ENCODE measurements at regions not wholly inside any gene's neighbourhood (a gene's known extent, or its start where the extent isn't known, plus 50 kb on each side); places are given as distances from the start of the nearest gene placed in this dataset.
A peak's percentile ranks its signal among the peaks of the same experiment; 100 is the strongest.
"Not testable (repeated sequence)": the region's sequence is repeated elsewhere in the genome, so short reads cannot be mapped to it uniquely, and the experiment has no call there.

DNA sequence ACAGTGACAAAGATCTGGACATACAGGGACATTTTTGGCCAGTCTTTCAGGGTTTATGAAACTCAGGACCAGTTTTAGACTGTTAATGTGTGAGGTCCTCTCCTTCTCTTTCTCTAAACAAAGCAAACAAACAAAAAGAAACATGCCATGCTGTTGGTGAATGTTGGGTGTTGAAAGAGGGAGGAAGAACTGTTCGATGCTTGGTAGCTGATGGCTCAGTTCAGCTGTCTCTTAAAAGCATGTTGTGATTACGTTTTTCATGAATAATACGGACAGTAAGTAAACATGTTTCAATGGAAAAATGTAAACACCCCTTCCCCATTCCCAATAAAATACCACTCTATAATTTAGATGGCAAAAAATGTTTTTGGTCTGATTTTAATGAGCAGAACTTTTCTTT is 219.1 kb downstream of the SEC23IP start:
- DNase-seq (ENCODE audit: low spot score), result no peak

- no peak for DNase-seq (ENCODE audit: low spot score)
These were observed 220.3 kb downstream of the SEC23IP start for GRCh38 chr10:120112809-120113208.

DNA sequence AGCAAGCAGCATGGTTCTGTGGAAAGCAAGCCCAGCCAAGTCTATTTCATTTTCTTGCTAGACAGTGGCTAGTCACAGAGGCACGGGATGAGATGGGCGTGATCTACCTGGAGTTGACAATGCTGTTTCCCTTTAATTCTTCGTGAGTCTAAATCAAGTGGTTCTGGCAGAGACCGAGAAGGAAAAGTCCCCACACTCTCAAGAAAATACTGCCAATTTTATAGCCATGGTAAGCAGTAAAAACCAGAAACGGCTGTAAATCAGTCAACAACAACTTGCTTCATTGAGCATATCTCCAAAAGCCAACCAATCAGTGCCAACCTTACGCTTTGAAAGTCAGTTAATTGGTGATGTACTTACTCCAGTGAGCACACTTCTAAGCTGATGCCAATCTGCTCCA is 223.4 kb downstream of the SEC23IP start:
- DNase-seq (ENCODE audit: low spot score), result no peak

- DNase-seq (ENCODE audit: low spot score), result no peak
These were observed 229.2 kb downstream of the SEC23IP start for GRCh38 chr10:120121768-120122167.

GRCh38 chr10:120131183-120131582 is 238.7 kb downstream of the SEC23IP start:
- DNase-seq (ENCODE audit: low spot score), result peak; percentile 13

DNA sequence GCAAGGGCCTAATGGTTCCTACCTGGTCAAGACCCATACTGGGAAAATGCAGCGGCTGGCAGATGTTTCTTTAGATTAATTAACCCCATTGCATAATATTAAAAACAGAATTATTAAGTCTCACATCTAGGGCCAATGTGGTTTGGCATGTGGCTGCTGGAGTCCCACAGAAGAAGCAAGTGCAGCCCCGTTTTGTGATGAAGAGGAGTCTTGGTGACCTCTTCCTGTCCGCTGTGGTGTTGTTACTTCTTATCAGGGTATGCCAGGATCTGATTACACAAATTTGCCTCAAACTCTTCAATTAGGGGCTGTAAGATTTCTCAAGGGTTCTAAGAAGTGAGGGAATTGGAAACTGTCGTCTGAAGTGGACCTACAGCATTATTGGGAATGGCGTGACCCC is 240.3 kb downstream of the SEC23IP start:
- no peak for DNase-seq (ENCODE audit: low spot score)

DNA sequence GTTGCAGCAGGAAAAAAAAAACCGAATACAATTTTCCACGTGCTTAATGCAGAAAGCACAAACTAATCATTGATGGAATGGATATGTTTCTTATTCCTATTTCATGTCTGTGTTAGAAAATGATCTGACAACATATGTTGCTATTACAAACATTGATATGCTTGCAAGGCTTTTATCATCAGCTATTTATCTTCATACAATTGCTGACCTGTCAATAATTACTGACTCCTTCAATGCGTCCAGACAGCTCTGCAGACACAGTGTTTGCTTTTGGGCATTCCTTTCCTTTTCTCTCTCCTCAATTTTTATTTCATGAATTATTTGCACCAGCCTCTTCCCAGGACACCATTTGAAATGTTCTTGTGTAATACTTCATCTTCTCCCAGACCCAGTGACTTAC is 246.2 kb downstream of the SEC23IP start:
- DNase-seq (ENCODE audit: low spot score), result no peak

DNA sequence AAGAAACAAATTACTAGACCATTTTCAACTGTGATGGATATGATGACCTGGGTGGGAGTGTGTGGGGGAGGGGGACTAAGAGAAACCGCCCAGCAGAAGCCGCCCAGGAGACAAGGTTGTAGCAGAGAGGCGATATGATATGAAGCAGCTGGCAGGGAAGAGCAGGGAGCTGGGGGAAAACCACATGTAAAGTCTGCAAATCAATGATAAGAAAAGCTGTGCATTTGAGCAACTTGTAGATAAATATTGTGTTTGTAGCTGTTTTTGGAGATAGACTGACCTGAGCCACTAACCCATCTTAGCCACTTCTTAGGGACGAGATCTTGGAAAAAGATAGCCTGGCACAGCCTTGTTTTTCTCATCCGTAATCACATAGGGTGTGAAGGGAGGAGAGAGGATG is 252.6 kb downstream of the SEC23IP start:
- DNase-seq (ENCODE audit: low spot score), result no peak

GRCh38 chr10:120156614-120157274 is 264.2 kb downstream of the SEC23IP start:
- DNase-seq (ENCODE audit: low spot score), result no peak

GRCh38 chr10:120161111-120161510 is 268.6 kb downstream of the SEC23IP start:
- no peak for DNase-seq (ENCODE audit: low spot score)

- no peak for DNase-seq (ENCODE audit: low spot score)
These were observed 269.9 kb downstream of the SEC23IP start for GRCh38 chr10:120162471-120162870.

DNA sequence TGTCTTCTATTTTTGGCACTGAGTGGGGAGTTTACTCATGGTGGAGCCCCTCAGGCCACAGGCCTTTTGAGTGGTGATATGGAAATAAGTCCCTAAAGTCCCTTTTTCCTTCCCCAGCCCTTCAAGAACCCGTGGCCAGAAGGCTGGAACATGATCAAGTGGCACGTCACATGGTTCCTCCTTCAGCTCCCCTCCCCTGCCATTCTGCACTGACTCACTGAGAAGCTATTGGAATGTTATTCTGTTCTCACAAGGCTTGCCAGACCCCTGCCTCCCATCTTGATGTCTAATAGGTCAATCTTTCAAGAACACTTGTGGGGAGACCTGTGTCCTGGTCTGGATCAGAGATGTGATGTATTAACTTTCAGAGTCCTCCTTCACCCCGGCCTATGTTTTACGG is 279.8 kb downstream of the SEC23IP start:
- no peak for DNase-seq (ENCODE audit: low spot score)

- DNase-seq (ENCODE audit: low spot score), result no peak
These were observed 282.0 kb downstream of the SEC23IP start for GRCh38 chr10:120174491-120174890.

DNA sequence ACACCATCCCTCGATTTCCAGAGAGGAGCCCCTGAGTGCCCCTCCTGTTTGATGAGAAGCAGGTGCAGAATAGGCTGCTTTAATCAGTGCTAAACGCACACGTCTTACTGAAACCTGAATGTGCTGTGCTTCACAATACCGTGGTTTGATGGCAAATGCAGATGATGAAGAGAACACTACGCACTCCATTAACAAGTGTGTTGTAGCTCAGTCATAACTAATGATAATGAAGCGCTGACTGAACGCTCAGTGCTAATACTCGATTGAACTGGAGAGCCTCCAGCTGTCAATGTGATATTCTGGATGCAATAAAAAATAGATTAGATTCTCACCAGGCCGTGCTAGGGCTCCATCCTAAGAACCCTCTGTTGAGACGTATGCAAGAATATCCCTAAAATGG is 279.7 kb upstream of the PLPP4 start:
- DNase-seq (ENCODE audit: low spot score), result no peak

DNA sequence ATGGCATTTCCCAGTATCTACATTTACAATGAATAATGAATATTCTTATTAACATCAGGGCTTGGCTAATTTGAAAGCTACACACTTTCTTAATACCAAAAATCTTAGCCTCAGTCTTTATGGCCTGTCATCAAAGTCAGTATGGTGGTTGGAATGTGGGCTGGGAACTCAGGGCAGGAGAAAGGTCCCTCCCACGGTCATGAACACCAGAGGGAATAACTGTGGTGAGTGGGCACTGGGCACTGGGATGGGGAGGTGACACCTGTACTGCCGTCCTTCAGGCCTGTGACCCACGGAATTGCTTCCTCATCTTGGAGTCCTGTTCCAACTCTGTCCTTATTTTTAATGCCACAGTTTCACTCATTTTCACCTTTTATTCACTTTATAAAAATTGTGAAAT is 276.9 kb upstream of the PLPP4 start:
- DNase-seq (ENCODE audit: low spot score), result no peak

- DNase-seq (ENCODE audit: low spot score), result no peak
These were observed 275.9 kb upstream of the PLPP4 start for GRCh38 chr10:120181154-120181553.

GRCh38 chr10:120182431-120182830 is 274.6 kb upstream of the PLPP4 start:
- DNase-seq (ENCODE audit: low spot score), result no peak

- DNase-seq (ENCODE audit: low spot score), result no peak
These were observed 273.5 kb upstream of the PLPP4 start for GRCh38 chr10:120183546-120183945.

DNA sequence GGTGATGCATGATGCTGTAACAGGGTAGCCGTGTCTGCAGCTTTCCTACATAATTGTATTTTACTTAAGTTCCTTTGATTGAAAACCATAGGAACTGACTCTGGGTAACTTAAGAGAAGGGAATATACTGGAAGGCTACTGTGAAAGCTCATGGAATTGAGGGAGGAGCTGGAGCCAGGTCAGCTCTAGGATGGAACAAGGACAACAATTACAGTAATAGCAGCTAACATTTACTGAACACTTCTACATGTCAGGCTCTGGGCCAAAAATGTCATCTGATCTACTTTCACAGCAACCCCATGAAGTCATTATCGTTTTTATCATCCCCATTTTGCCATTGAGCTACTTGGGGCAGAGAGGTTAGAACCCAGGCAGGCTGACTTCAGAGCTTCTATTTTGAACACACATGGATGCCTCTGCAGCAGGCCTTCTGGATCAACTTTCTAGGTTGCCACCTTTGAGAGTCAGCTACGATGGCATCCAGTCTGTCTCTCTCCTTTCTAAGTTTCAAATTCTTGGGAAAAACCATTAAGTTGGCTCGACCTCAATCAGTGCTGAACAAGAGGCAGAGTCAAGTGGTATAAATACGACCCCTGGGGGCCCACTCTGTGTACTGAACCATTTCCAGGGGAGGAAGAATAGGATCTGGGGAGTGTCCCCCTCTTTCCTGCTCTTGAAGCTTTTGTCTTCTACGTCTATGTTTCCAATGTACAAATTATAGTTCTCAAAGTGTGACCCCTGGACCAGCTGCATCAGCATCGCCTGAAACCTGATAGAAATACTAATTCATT is 272.3 kb upstream of the PLPP4 start:
- no peak for DNase-seq (ENCODE audit: low spot score)

DNA sequence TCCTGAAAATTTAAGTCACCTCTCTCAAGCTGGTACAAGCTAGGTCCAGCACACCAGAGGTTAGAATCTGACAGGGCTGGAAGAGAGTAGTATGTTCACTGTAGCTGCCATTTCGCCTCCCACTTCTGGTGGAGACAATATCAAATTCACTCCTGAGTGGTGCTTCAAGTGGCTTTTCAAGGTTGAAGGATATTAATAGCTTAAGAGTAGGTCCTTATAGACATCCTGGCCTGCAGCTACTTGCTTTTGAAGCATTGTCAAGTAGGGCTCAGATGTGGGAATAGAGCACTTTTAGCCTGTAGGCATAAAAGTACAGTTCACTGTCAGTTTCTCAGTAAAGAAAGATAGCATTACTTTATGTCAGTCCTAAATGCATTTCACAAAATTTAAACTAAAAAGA is 270.5 kb upstream of the PLPP4 start:
- DNase-seq (ENCODE audit: low spot score), result no peak

GRCh38 chr10:120187168-120187567 is 269.9 kb upstream of the PLPP4 start:
- not testable (repeated sequence) for DNase-seq (ENCODE audit: low spot score)

GRCh38 chr10:120188950-120189349 is 268.1 kb upstream of the PLPP4 start:
- no peak for DNase-seq (ENCODE audit: low spot score)

DNA sequence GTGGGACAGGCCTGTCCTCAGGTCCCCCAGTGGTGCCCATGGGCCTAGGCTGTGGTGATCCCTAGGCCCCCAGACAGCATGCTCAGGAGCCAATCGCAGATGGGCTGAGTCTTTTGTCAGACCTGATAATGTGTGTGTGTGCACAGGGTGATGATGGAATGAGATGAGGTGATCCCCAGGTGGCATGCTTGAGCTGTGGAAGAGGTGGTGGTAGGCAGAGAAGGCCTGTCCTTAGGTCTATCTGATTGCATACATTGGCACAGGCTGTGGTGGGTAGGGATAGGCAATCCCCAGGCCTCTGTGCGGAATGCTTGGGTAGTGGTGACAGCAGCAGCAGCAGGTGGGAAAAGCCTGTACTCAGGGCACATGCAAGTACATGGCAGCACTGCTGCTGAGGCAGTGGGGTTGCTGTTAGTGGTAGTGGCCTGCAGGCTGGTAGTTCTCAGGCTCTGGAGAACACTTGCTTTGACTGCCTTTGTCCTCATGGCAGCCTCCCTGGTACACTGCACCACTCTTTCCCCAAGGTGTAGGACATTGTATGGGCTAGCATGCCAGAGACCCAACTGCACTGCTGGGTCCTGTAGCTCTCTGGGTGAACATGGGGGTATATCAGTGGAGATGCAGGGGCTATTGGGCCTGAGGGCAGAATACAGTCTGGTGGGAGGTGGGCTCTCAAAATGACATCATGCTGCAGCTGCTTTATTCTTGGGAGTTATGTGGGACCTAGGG is 260.9 kb upstream of the PLPP4 start:
- no peak for DNase-seq (ENCODE audit: low spot score)

All from AG20443 (cell line).